Smooth muscle cell (in vitro differentiated cells): ENCODE measurements at regions not wholly inside any gene's neighbourhood (a gene's known extent, or its start where the extent isn't known, plus 50 kb on each side); places are given as distances from the start of the nearest gene placed in this dataset.

Experiments used
- DNase-seq: peaks from one replicate; lab custom pipeline; 2025; ENCODE audit not compliant: unreplicated experiment; lab: John Stamatoyannopoulos, UW
- H2AFZ ChIP-seq: fragments of 200-600 bp; sonication (generic); 2 replicates; pipeline ENCODE4 v1.6.0; 2016; ENCODE audit warnings: antibody characterized with exemption, low read depth, mild to moderate bottlenecking
- H3F3A ChIP-seq: fragments of 200-600 bp; sonication (generic); 2 replicates; pipeline ENCODE4 v1.6.0; 2017; ENCODE audit warnings: antibody characterized with exemption, low read depth
- H3K27ac ChIP-seq: fragments of 200-600 bp; sonication (generic); 2 replicates; pipeline ENCODE4 v1.5.1; 2016; ENCODE audit warnings: low read depth, mild to moderate bottlenecking
- H3K27me3 ChIP-seq: fragments of 200-600 bp; sonication (generic); 2 replicates; pipeline ENCODE4 v1.6.1; 2016; ENCODE audit warnings: low read depth, mild to moderate bottlenecking
- H3K36me3 ChIP-seq: fragments of 200-600 bp; sonication (generic); 2 replicates; pipeline ENCODE4 v1.5.1; 2016; ENCODE audit warnings: low read depth
- H3K4me1 ChIP-seq: fragments of 200-600 bp; sonication (generic); 2 replicates; pipeline ENCODE4 v1.5.1; 2016; ENCODE audit warnings: low read depth
- H3K4me2 ChIP-seq: fragments of 200-600 bp; sonication (generic); 2 replicates; pipeline ENCODE4 v1.6.0; 2016; ENCODE audit warnings: mild to moderate bottlenecking
- H3K4me3 ChIP-seq: fragments of 200-600 bp; sonication (generic); 2 replicates; pipeline ENCODE4 v1.5.1; 2016; ENCODE audit warnings: mild to moderate bottlenecking
- H3K79me2 ChIP-seq: fragments of 200-600 bp; sonication (generic); 2 replicates; pipeline ENCODE4 v1.6.0; 2016; ENCODE audit warnings: low read depth, mild to moderate bottlenecking
- H3K9ac ChIP-seq: fragments of 200-600 bp; sonication (generic); 2 replicates; pipeline ENCODE4 v1.6.0; 2016; ENCODE audit warnings: low read depth
- H3K9me3 ChIP-seq: fragments of 200-600 bp; sonication (generic); replicated peaks from 2 replicates; pipeline ENCODE4 v1.5.1; 2016; ENCODE audit warnings: low read depth
- H4K20me1 ChIP-seq: fragments of 200-600 bp; sonication (generic); 2 replicates; pipeline ENCODE4 v1.6.0; 2016; ENCODE audit warnings: low read depth
- CTCF ChIP-seq: fragments of 200-600 bp; sonication (generic); IDR thresholded peaks from 2 replicates; pipeline ENCODE4 v1.5.1; 2017; ENCODE audit warnings: borderline replicate concordance, mild to moderate bottlenecking, antibody characterized with exemption; ENCODE audit not compliant: insufficient read depth, poor library complexity, severe bottlenecking
- WGBS: methylation state at CpG from one replicate; pipeline ENCODE4 v1.1.7; 2016; ENCODE audit warnings: low lambda C conversion rate; 5-methylcytosine and 5-hydroxymethylcytosine counted together

- Histone ChIP-seq H3K9me3 (no peaks in the 10 kb centered on the region), H3K79me2 (no peaks in the 10 kb centered on the region), H3F3A (no peaks in the 10 kb centered on the region), H3K4me1 (no peaks in the 10 kb centered on the region), H3K4me2 (no peak overlapping the region), H3K27ac (no peak overlapping the region), H2AFZ (no peak overlapping the region), H3K4me3 (no peak overlapping the region), H3K36me3 (no peaks in the 10 kb centered on the region), H4K20me1 (no peaks in the 10 kb centered on the region), H3K27me3 (peaks cover 5% of the 10 kb centered on the region), H3K9ac (no peak overlapping the region)
- no peak for TF ChIP-seq CTCF
- WGBS, result 80% methylated on average over 2 of the region's 2 CpGs
- no peak for DNase-seq
Observed at GRCh38 chr10:124213471-124213870, 120.1 kb upstream of the CHST15 start.

- H3K4me3 ChIP-seq, result no peak overlapping the region
- no peak overlapping the region for H2AFZ ChIP-seq
- H3K27me3 ChIP-seq, result peaks cover under 1% of the 10 kb centered on the region
- TF ChIP-seq CTCF, result no peak
- H3K79me2 ChIP-seq, result no peaks in the 10 kb centered on the region
- H3K9ac ChIP-seq, result no peak overlapping the region
- H3K4me1 ChIP-seq, result no peaks in the 10 kb centered on the region
- no peaks in the 10 kb centered on the region for H3K36me3 ChIP-seq
- DNase-seq, result no peak
- 90% methylated on average over 9 of the region's 9 CpGs for WGBS
- H3K9me3 ChIP-seq, result no peaks in the 10 kb centered on the region
- H3F3A ChIP-seq, result no peaks in the 10 kb centered on the region
- no peaks in the 10 kb centered on the region for H4K20me1 ChIP-seq
- H3K4me2 ChIP-seq, result no peak overlapping the region
- H3K27ac ChIP-seq, result no peak overlapping the region
Observed at GRCh38 chr10:124212702-124213101, 119.3 kb upstream of the CHST15 start.

- Histone ChIP-seq H3K36me3 (no peaks in the 10 kb centered on the region), H3F3A (no peaks in the 10 kb centered on the region), H4K20me1 (no peaks in the 10 kb centered on the region), H3K9ac (no peak overlapping the region), H3K4me2 (no peak overlapping the region), H3K27ac (peak overlapping the region; percentile 70), H3K79me2 (no peaks in the 10 kb centered on the region), H3K4me3 (no peak overlapping the region), H3K27me3 (no peaks in the 10 kb centered on the region), H3K4me1 (no peaks in the 10 kb centered on the region), H3K9me3 (no peaks in the 10 kb centered on the region), H2AFZ (no peak overlapping the region)
- no peak for TF ChIP-seq CTCF
- no peak for DNase-seq
- 43% methylated on average over 8 of the region's 8 CpGs for WGBS
Observed at GRCh38 chr10:124211921-124212320, 118.5 kb upstream of the CHST15 start.

GRCh38 chr10:124210263-124210662 is 116.9 kb upstream of the CHST15 start:
- 88% methylated on average over 1 of the region's 1 CpG for WGBS
- Histone ChIP-seq H4K20me1 (no peaks in the 10 kb centered on the region), H3K9ac (no peak overlapping the region), H3K9me3 (no peaks in the 10 kb centered on the region), H3K36me3 (no peaks in the 10 kb centered on the region), H3K4me2 (no peak overlapping the region), H3K4me3 (no peak overlapping the region), H3F3A (no peaks in the 10 kb centered on the region), H3K27me3 (no peaks in the 10 kb centered on the region), H3K4me1 (no peaks in the 10 kb centered on the region), H2AFZ (no peak overlapping the region), H3K79me2 (no peaks in the 10 kb centered on the region), H3K27ac (no peak overlapping the region)
- no peak for TF ChIP-seq CTCF
- no peak for DNase-seq
